Endothelial cell of umbilical vein (primary cell): ENCODE measurements at regions not wholly inside any gene's neighbourhood (a gene's known extent, or its start where the extent isn't known, plus 50 kb on each side); places are given as distances from the start of the nearest gene placed in this dataset.

Experiments
- CTCF ChIP-seq, 2 donors: IDR thresholded peaks; 1 replicate in 1 of 2; 2 replicates in 1 of 2; pipeline ENCODE4 v1.5.1; 2011; ENCODE audit warnings: low read length in 2 of 2, mild to moderate bottlenecking in 2 of 2, moderate library complexity in 2 of 2, control low read depth in 1 of 2, inconsistent platforms in 1 of 2, low read depth in 1 of 2; ENCODE audit not compliant: insufficient read depth in 1 of 2; ENCODE audit errors: extremely low read depth in 1 of 2
- EZH2 ChIP-seq: IDR thresholded peaks from 2 replicates; pipeline ENCODE4 v1.6.1; 2012; ENCODE audit warnings: borderline replicate concordance, low read depth, mild to moderate bottlenecking, moderate library complexity, low read length, inconsistent platforms; ENCODE audit not compliant: severe bottlenecking
- FOS ChIP-seq: IDR thresholded peaks from 2 replicates; pipeline ENCODE4 v1.6.1; 2011; ENCODE audit warnings: mild to moderate bottlenecking, low read length, moderate library complexity, borderline replicate concordance; ENCODE audit not compliant: insufficient read depth
- GATA2 ChIP-seq: IDR thresholded peaks from 2 replicates; pipeline ENCODE4 v1.7.0; 2011; ENCODE audit warnings: low read depth, mild to moderate bottlenecking, moderate library complexity, mixed read lengths, low read length; ENCODE audit not compliant: insufficient read length, insufficient read depth
- JUN ChIP-seq: IDR thresholded peaks from 2 replicates; pipeline ENCODE4 v1.6.1; 2011; ENCODE audit warnings: borderline replicate concordance, low read depth; ENCODE audit not compliant: insufficient read length, insufficient read depth
- MAX ChIP-seq: IDR thresholded peaks from 2 replicates; pipeline ENCODE4 v1.6.1; 2011; ENCODE audit not compliant: insufficient read depth, insufficient read length
- MYC ChIP-seq: IDR thresholded peaks from one replicate; pipeline ENCODE4 v1.6.1; 2011; ENCODE audit warnings: mild to moderate bottlenecking, low read depth, low read length
- POLR2A ChIP-seq: IDR thresholded peaks from 2 replicates; pipeline ENCODE4 v1.6.1; 2012; ENCODE audit warnings: low read depth, mild to moderate bottlenecking, control low read depth, low read length
- POLR2AphosphoS5 ChIP-seq: IDR thresholded peaks from 2 replicates; pipeline ENCODE4 v1.6.1; 2012; ENCODE audit warnings: low read depth, mild to moderate bottlenecking, control low read depth, low read length, moderate library complexity; ENCODE audit not compliant: insufficient read depth

GRCh38 chr3:192079098-192079497, 618.1 kb downstream of the PYDC2 start:
- TF ChIP-seq POLR2AphosphoS5 (no peak), CTCF (IDR thresholded peaks at IDR 0.05; ENCODE audit: extremely low read depth in 1 of 2, insufficient read depth in 1 of 2, low read depth in 1 of 2, low read length in 2 of 2) (no peak), EZH2 (no peak), POLR2A (no peak), MAX (no peak), JUN (no peak), MYC (no peak), GATA2 (no peak), FOS (no peak)
